K562 (cell line): ENCODE measurements at regions not wholly inside any gene's neighbourhood (a gene's known extent, or its start where the extent isn't known, plus 50 kb on each side); places are given as distances from the start of the nearest gene placed in this dataset.

ENCODE experiments used
- ARID2 ChIP-seq: fragments of 450-650 bp; IDR thresholded peaks from 2 replicates; pipeline ENCODE4 v1.6.1; 2017; ENCODE audit warnings: antibody characterized with exemption, mild to moderate bottlenecking
- BMI1 ChIP-seq: fragments of 150-350 bp; IDR thresholded peaks from 2 replicates; pipeline ENCODE4 v1.6.1; 2014; ENCODE audit warnings: low read length
- CXXC5 ChIP-seq: fragments of 250-450 bp; sonication (Bioruptor Pico); IDR thresholded peaks from 2 replicates; pipeline ENCODE4 v1.8.0; 2022; ENCODE audit warnings: inconsistent platforms, mild to moderate bottlenecking, moderate library complexity
- HDAC3 ChIP-seq: fragments of 450-650 bp; IDR thresholded peaks from 2 replicates; pipeline ENCODE4 v1.6.1; 2018; ENCODE audit warnings: borderline replicate concordance, mild to moderate bottlenecking, moderate library complexity; ENCODE audit not compliant: partially characterized antibody
- HNRNPUL1 ChIP-seq: fragments of 200-400 bp; formaldehyde crosslinking; IDR thresholded peaks from 2 replicates; pipeline ENCODE4 v1.6.1; 2017; ENCODE audit warnings: low read length
- MEF2D ChIP-seq: conservative IDR thresholded peaks from 2 replicates; pipeline ENCODE4 v1.6.1; 2016; ENCODE audit warnings: low read depth, missing genetic modification characterization, missing compliant biosample characterization
- MTA3 ChIP-seq: fragments of 450-650 bp; formaldehyde crosslinking; IDR thresholded peaks from 2 replicates; pipeline ENCODE4 v1.6.1; 2017; ENCODE audit warnings: mild to moderate bottlenecking, borderline replicate concordance
- NFE2L1 ChIP-seq: fragments of 450-650 bp; IDR thresholded peaks from 2 replicates; pipeline ENCODE4 v1.6.1; 2016; ENCODE audit warnings: missing genetic modification characterization, low read depth, mild to moderate bottlenecking, missing compliant biosample characterization, moderate library complexity, borderline replicate concordance
- PHB2 ChIP-seq: fragments of 450-650 bp; IDR thresholded peaks from 2 replicates; pipeline ENCODE4 v1.6.1; 2017; ENCODE audit warnings: low read depth
- RBM25 ChIP-seq: fragments of 200-400 bp; formaldehyde crosslinking; IDR thresholded peaks from 2 replicates; pipeline ENCODE4 v1.6.1; 2018; ENCODE audit warnings: low read length, low read depth, moderate library complexity; ENCODE audit not compliant: severe bottlenecking
- SLC30A9 ChIP-seq: fragments of 250-450 bp; sonication (Bioruptor Pico); IDR thresholded peaks from 2 replicates; pipeline ENCODE4 v1.8.0; 2022; ENCODE audit warnings: mild to moderate bottlenecking, moderate library complexity
- TEAD4 ChIP-seq, 2 experiments: sonication (generic) in 1 of 2; formaldehyde crosslinking in 1 of 2; IDR thresholded peaks; 2 replicates each; pipeline versions ENCODE4 v1.6.1 to v1.8.0; 2012 to 2022; ENCODE audit warnings: borderline replicate concordance in 1 of 2, inconsistent platforms in 1 of 2, low read length in 1 of 2, mild to moderate bottlenecking in 1 of 2, missing genetic modification reagents in 1 of 2
- TF ChIP-seq, protein P1 (sequence below), 3 experiments: IDR thresholded peaks in 2 of 3; conservative IDR thresholded peaks in 1 of 3; 2 replicates each; pipeline ENCODE4 v1.5.1; 2011 to 2012; ENCODE audit warnings: low read length in 3 of 3, mild to moderate bottlenecking in 3 of 3, control low read depth in 2 of 3, improper control_type of control experiment in 1 of 3, inconsistent platforms in 1 of 3, low read depth in 1 of 3, mixed read lengths in 1 of 3, moderate library complexity in 1 of 3; ENCODE audit not compliant: insufficient read depth in 2 of 3

DNA sequence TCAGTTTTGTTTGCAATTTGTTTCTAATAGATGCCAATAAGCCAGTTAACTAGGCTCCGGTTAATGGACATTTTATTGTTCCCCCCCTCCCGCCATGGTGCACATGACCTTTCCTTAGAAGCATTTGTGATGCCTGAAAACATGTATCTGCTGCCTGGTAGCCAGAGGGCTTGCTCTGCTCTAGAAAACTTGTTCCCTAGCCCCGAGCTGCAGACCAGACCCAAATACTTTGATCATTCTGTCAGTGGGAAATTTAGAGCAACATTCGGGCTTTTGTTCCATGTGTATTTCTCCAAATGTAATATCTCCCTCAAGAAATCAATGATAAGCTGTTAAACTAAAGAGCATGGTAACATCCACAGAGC, 104.7 kb downstream of the EVX1 start (continued):
- TF ChIP-seq, protein P1, sequence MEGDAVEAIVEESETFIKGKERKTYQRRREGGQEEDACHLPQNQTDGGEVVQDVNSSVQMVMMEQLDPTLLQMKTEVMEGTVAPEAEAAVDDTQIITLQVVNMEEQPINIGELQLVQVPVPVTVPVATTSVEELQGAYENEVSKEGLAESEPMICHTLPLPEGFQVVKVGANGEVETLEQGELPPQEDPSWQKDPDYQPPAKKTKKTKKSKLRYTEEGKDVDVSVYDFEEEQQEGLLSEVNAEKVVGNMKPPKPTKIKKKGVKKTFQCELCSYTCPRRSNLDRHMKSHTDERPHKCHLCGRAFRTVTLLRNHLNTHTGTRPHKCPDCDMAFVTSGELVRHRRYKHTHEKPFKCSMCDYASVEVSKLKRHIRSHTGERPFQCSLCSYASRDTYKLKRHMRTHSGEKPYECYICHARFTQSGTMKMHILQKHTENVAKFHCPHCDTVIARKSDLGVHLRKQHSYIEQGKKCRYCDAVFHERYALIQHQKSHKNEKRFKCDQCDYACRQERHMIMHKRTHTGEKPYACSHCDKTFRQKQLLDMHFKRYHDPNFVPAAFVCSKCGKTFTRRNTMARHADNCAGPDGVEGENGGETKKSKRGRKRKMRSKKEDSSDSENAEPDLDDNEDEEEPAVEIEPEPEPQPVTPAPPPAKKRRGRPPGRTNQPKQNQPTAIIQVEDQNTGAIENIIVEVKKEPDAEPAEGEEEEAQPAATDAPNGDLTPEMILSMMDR (IDR thresholded peaks at IDR 0.05 in 2 of 3, conservative IDR thresholded peaks at IDR 0.05 in 1 of 3; ENCODE audit: insufficient read depth in 2 of 3, low read depth in 1 of 3, low read length in 3 of 3): no peak
- TF ChIP-seq RBM25 (no peak), MEF2D (no peak), SLC30A9 (CRISPR knock-in tag) (no peak), MTA3 (no peak), TEAD4 (IDR thresholded peaks at IDR 0.05; ENCODE audit: low read length) (no peak), TEAD4 (CRISPR knock-in tag; IDR thresholded peaks at IDR 0.05; ENCODE audit: borderline replicate concordance) (no peak), HDAC3 (no peak), BMI1 (no peak), ARID2 (no peak), PHB2 (no peak), NFE2L1 (tag) (no peak), CXXC5 (CRISPR knock-in tag) (no peak), HNRNPUL1 (no peak)
